ENCODE measurements at regions not wholly inside any gene's neighbourhood (a gene's known extent, or its start where the extent isn't known, plus 50 kb on each side); places are given as distances from the start of the nearest gene placed in this dataset.

DNA sequence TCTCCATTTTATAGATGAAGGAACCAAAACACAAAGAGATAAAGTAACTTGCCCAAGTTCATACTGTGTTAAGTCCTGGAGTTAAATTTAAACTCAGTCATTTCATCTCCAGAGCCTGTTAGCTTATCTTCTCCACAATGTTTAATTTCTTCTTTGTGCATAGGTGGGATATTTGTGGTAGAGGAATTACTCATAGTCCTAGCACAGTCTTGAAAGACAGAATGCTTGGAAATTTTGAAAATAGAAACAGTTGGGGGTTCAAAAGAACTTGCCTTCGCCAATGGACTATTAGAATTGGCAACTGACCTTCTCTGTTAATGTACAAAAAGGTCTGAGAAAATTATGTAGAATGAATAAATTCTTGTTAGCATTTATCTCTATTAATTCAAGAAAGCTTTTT is 832.0 kb upstream of the PRMT6 start:
- DNase-seq (ENCODE audit: low read depth) = no peak
- Histone ChIP-seq H3K4me3 (ENCODE audit: low read depth, low read length) (no peak overlapping the region), H3K27me3 (ENCODE audit: control insufficient read depth, insufficient read depth, low read length) (no peaks in the 10 kb centered on the region), H3K36me3 (ENCODE audit: control insufficient read depth, insufficient read depth, low read length) (no peaks in the 10 kb centered on the region)
- TF ChIP-seq, protein P1, sequence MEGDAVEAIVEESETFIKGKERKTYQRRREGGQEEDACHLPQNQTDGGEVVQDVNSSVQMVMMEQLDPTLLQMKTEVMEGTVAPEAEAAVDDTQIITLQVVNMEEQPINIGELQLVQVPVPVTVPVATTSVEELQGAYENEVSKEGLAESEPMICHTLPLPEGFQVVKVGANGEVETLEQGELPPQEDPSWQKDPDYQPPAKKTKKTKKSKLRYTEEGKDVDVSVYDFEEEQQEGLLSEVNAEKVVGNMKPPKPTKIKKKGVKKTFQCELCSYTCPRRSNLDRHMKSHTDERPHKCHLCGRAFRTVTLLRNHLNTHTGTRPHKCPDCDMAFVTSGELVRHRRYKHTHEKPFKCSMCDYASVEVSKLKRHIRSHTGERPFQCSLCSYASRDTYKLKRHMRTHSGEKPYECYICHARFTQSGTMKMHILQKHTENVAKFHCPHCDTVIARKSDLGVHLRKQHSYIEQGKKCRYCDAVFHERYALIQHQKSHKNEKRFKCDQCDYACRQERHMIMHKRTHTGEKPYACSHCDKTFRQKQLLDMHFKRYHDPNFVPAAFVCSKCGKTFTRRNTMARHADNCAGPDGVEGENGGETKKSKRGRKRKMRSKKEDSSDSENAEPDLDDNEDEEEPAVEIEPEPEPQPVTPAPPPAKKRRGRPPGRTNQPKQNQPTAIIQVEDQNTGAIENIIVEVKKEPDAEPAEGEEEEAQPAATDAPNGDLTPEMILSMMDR (IDR thresholded peaks at IDR 0.05; ENCODE audit: insufficient read depth, low read length, poor library complexity, severe bottlenecking) = no peak

DNA sequence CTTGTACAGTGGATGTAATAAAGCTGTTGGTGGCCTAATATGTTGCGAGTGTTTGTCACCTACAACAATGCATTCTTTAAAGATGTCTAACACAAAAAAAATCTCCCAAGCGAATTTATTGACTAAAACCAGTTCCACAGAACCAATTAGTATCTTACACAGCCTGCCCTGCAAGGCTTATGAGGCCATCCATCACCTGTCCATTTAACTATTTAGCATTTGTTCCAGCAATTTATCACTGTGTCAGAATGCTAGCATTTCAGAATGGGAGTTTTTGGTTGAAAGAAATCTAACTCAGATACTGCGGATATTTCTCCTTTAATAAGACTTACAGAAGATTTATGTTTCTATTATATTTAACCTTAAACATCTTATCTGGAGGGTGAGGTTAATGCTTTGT is 831.1 kb upstream of the PRMT6 start:
- no peaks in the 10 kb centered on the region for H3K27me3 ChIP-seq (ENCODE audit: control insufficient read depth, insufficient read depth, low read length)
- TF ChIP-seq, protein P1 (IDR thresholded peaks at IDR 0.05; ENCODE audit: insufficient read depth, low read length, poor library complexity, severe bottlenecking) = no peak
- H3K4me3 ChIP-seq (ENCODE audit: low read depth, low read length) = no peak overlapping the region
- DNase-seq (ENCODE audit: low read depth) = no peak
- no peaks in the 10 kb centered on the region for H3K36me3 ChIP-seq (ENCODE audit: control insufficient read depth, insufficient read depth, low read length)

DNA sequence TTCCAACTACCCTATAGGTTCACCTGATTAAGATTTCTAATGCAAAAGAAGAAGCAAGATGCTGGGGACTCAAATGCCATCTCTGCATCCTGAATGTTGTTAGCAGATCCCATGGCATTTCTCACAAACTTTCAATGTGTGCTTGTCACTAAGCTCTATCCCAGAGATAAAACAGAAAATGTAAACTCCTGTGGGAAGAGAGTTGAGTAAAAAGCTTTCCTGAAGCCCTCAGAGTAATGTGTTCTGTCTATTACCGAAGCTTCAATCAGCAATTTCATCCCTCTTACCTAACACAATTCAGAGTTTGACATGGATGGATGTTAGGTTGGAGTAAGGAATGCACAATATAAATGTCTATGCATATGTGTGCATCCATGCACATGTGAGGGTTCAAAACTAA is 829.9 kb upstream of the PRMT6 start:
- Histone ChIP-seq H3K36me3 (ENCODE audit: control insufficient read depth, insufficient read depth, low read length) (no peaks in the 10 kb centered on the region), H3K4me3 (ENCODE audit: low read depth, low read length) (no peak overlapping the region), H3K27me3 (ENCODE audit: control insufficient read depth, insufficient read depth, low read length) (no peaks in the 10 kb centered on the region)
- TF ChIP-seq, protein P1 (IDR thresholded peaks at IDR 0.05; ENCODE audit: insufficient read depth, low read length, poor library complexity, severe bottlenecking) = no peak
- no peak for DNase-seq (ENCODE audit: low read depth)

DNA sequence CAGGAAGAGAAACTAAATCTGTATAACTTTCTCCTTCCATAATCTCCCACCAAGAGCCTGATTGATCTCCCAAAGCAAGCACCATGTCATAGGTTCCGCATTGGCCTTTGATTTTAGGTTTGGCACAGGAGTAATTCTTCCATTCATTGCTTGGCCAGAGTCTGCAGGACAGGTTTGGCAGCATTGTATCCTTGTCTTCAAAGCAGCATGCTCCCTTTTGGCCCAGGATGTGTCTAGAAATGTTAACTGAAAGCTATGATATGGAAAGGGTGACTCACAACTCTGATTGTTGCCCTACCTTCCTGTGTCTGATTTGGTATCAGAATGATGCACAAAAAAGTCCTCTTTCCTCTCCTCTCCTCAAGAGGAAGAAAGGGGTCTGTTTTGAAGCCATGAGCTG is 824.3 kb upstream of the PRMT6 start:
- H3K4me3 ChIP-seq (ENCODE audit: low read depth, low read length) = no peak overlapping the region
- TF ChIP-seq, protein P1 (IDR thresholded peaks at IDR 0.05; ENCODE audit: insufficient read depth, low read length, poor library complexity, severe bottlenecking) = no peak
- no peaks in the 10 kb centered on the region for H3K36me3 ChIP-seq (ENCODE audit: control insufficient read depth, insufficient read depth, low read length)
- no peaks in the 10 kb centered on the region for H3K27me3 ChIP-seq (ENCODE audit: control insufficient read depth, insufficient read depth, low read length)
- no peak for DNase-seq (ENCODE audit: low read depth)

DNA sequence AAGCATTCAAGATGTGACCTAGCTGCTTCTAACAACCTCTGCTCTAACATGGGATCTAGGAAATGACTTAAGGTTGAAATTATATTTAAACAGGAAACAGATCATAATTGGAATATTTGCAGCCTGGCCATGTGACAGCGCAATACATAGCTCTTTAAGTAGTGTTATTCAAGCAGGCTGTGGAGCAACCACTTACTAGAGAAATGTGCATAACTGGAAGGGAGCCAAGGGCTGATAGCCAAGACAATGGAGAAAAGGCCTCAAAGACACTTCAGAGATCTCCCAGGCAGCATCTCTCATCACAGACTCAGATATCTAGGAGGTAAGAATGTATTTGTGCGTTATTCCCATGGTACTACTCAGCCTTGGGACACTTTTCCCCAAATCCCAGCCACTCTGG is 823.0 kb upstream of the PRMT6 start:
- DNase-seq (ENCODE audit: low read depth) = no peak
- no peak overlapping the region for H3K4me3 ChIP-seq (ENCODE audit: low read depth, low read length)
- no peaks in the 10 kb centered on the region for H3K36me3 ChIP-seq (ENCODE audit: control insufficient read depth, insufficient read depth, low read length)
- TF ChIP-seq, protein P1 (IDR thresholded peaks at IDR 0.05; ENCODE audit: insufficient read depth, low read length, poor library complexity, severe bottlenecking) = no peak
- H3K27me3 ChIP-seq (ENCODE audit: control insufficient read depth, insufficient read depth, low read length) = no peaks in the 10 kb centered on the region

DNA sequence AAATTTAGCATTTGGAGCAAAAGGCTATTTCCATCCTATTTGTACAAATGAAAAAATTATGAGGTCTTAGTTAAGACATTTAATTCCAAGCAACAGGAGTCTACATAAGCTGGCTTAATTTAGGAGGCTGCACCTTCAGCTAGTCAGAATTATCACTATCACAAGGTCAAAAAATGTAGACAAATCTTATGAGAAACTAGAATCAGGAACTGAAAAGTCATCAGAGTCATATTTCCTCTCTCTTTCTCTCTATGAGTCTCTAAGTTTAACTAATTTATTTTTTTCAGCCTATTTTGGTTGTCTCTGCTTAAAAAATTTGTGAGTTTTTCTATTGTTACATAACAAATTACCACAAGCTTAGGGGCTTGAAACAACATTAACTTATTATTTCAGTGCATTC is 807.1 kb upstream of the PRMT6 start:
- Histone ChIP-seq H3K4me3 (ENCODE audit: low read depth, low read length) (no peak overlapping the region), H3K27me3 (ENCODE audit: control insufficient read depth, insufficient read depth, low read length) (no peaks in the 10 kb centered on the region), H3K36me3 (ENCODE audit: control insufficient read depth, insufficient read depth, low read length) (no peaks in the 10 kb centered on the region)
- DNase-seq (ENCODE audit: low read depth) = no peak
- TF ChIP-seq, protein P1 (IDR thresholded peaks at IDR 0.05; ENCODE audit: insufficient read depth, low read length, poor library complexity, severe bottlenecking) = no peak
